OCI-LY3 (cell line): ENCODE measurements at regions not wholly inside any gene's neighbourhood (a gene's known extent, or its start where the extent isn't known, plus 50 kb on each side); places are given as distances from the start of the nearest gene placed in this dataset.

Experiments used
- CTCF ChIP-seq: fragments of 200-600, 300-600 bp; sonication (generic); IDR thresholded peaks from 2 replicates; pipeline ENCODE4 v1.5.1; 2014; ENCODE audit warnings: antibody characterized with exemption, low read length, low read depth
- EZH2phosphoT487 ChIP-seq: fragments of 200-600 bp; shearing (Covaris generic); IDR thresholded peaks from 2 replicates; pipeline ENCODE4 v1.6.1; 2018; ENCODE audit warnings: antibody characterized with exemption, mixed run types, low read depth

DNA sequence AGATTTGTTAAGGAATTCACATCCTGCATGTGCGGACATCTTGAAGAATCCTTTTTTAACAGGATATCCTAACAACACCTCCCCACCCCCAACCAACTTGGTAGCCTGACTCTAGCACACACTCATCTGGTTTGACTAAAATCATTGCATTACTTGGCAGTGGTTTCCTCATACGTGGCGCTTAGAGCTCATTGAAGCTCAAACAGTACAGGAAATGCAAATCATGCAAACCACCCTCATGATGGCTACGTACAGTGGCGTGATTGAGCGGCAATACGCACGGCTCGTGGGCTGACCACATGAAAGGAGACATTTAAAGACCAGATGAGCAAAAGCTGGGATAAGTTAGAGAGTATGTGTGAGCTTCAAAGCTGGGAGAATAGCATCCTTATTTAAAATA, 336.2 kb downstream of the ZEB2 start:
- TF ChIP-seq CTCF (no peak), EZH2phosphoT487 (no peak)
